IPS-20b (cell line): ENCODE measurements at regions not wholly inside any gene's neighbourhood (a gene's known extent, or its start where the extent isn't known, plus 50 kb on each side); places are given as distances from the start of the nearest gene placed in this dataset.

ENCODE experiments used
- H3K27ac ChIP-seq: one replicate; pipeline ENCODE4 v1.5.1; 2013; ENCODE audit warnings: low read length
- H3K27me3 ChIP-seq: 2 replicates; pipeline ENCODE4 v1.6.1; 2013; ENCODE audit warnings: mild to moderate bottlenecking, low read length, inconsistent platforms; ENCODE audit not compliant: insufficient read depth
- H3K36me3 ChIP-seq: 2 replicates; pipeline ENCODE4 v1.6.1; 2013; ENCODE audit warnings: low read depth, mild to moderate bottlenecking, inconsistent platforms, low read length, moderate library complexity; ENCODE audit not compliant: insufficient read depth
- H3K4me1 ChIP-seq: 2 replicates; pipeline ENCODE4 v1.6.1; 2013; ENCODE audit warnings: mild to moderate bottlenecking, control low read depth, inconsistent platforms, low read length, moderate library complexity; ENCODE audit not compliant: insufficient read depth
- H3K4me3 ChIP-seq: 2 replicates; pipeline ENCODE4 v1.5.1; 2013; ENCODE audit warnings: mild to moderate bottlenecking, low read length, inconsistent platforms
- H3K9ac ChIP-seq: 2 replicates; pipeline ENCODE4 v1.6.1; 2013; ENCODE audit warnings: low read depth, mild to moderate bottlenecking, inconsistent platforms, low read length, moderate library complexity
- H3K9me3 ChIP-seq: 2 replicates; pipeline ENCODE4 v1.6.1; 2013; ENCODE audit warnings: mild to moderate bottlenecking, low read depth, low read length, inconsistent platforms; ENCODE audit not compliant: insufficient read depth

- H3K27me3 ChIP-seq, result no peaks in the 10 kb centered on the region
- peaks cover 9% of the 10 kb centered on the region; the same call in 1 of the 2 replicates for H3K9me3 ChIP-seq
- no peak overlapping the region for H3K9ac ChIP-seq
- no peaks in the 10 kb centered on the region for H3K36me3 ChIP-seq
- H3K27ac ChIP-seq, result no peak overlapping the region
- no peak overlapping the region for H3K4me3 ChIP-seq
- H3K4me1 ChIP-seq, result no peaks in the 10 kb centered on the region
Observed at GRCh38 chr2:71827973-71828372, 319.7 kb downstream of the CYP26B1 start.

GRCh38 chr2:71827524-71827901, 320.1 kb downstream of the CYP26B1 start:
- peaks cover 9% of the 10 kb centered on the region; the same call in 1 of the 2 replicates for H3K9me3 ChIP-seq
- no peaks in the 10 kb centered on the region for H3K27me3 ChIP-seq
- H3K36me3 ChIP-seq, result no peaks in the 10 kb centered on the region
- no peak overlapping the region for H3K4me3 ChIP-seq
- H3K27ac ChIP-seq, result no peak overlapping the region
- H3K9ac ChIP-seq, result no peak overlapping the region
- H3K4me1 ChIP-seq, result no peaks in the 10 kb centered on the region

GRCh38 chr2:71826826-71827523, 320.7 kb downstream of the CYP26B1 start:
- Histone ChIP-seq H3K27ac (no peak overlapping the region), H3K36me3 (no peaks in the 10 kb centered on the region), H3K27me3 (no peaks in the 10 kb centered on the region), H3K4me1 (no peaks in the 10 kb centered on the region), H3K4me3 (no peak overlapping the region), H3K9me3 (peaks cover 9% of the 10 kb centered on the region; the same call in 1 of the 2 replicates), H3K9ac (no peak overlapping the region)

GRCh38 chr2:71826299-71826698, 321.4 kb downstream of the CYP26B1 start:
- Histone ChIP-seq H3K9me3 (peaks cover 9% of the 10 kb centered on the region; the same call in 1 of the 2 replicates), H3K9ac (no peak overlapping the region), H3K27me3 (no peaks in the 10 kb centered on the region), H3K36me3 (no peaks in the 10 kb centered on the region), H3K4me1 (no peaks in the 10 kb centered on the region), H3K27ac (no peak overlapping the region), H3K4me3 (no peak overlapping the region)

GRCh38 chr2:71824436-71824835, 323.2 kb downstream of the CYP26B1 start:
- Histone ChIP-seq H3K9ac (no peak overlapping the region), H3K36me3 (no peaks in the 10 kb centered on the region), H3K4me3 (no peak overlapping the region), H3K27ac (no peak overlapping the region), H3K4me1 (no peaks in the 10 kb centered on the region), H3K27me3 (no peaks in the 10 kb centered on the region), H3K9me3 (peaks cover 9% of the 10 kb centered on the region; the same call in 1 of the 2 replicates)

GRCh38 chr2:71823526-71823925, 324.1 kb downstream of the CYP26B1 start:
- H3K9ac ChIP-seq, result no peak overlapping the region
- no peaks in the 10 kb centered on the region for H3K27me3 ChIP-seq
- no peaks in the 10 kb centered on the region for H3K36me3 ChIP-seq
- H3K27ac ChIP-seq, result no peak overlapping the region
- H3K9me3 ChIP-seq, result peaks cover 9% of the 10 kb centered on the region; the same call in 1 of the 2 replicates
- no peaks in the 10 kb centered on the region for H3K4me1 ChIP-seq
- no peak overlapping the region for H3K4me3 ChIP-seq

GRCh38 chr2:71822463-71822862, 325.2 kb downstream of the CYP26B1 start:
- Histone ChIP-seq H3K9me3 (peaks cover 9% of the 10 kb centered on the region; the same call in 1 of the 2 replicates), H3K27me3 (no peaks in the 10 kb centered on the region), H3K4me1 (no peaks in the 10 kb centered on the region), H3K4me3 (no peak overlapping the region), H3K27ac (no peak overlapping the region), H3K9ac (no peak overlapping the region), H3K36me3 (no peaks in the 10 kb centered on the region)

- peaks cover 9% of the 10 kb centered on the region; the same call in 1 of the 2 replicates for H3K9me3 ChIP-seq
- no peaks in the 10 kb centered on the region for H3K27me3 ChIP-seq
- no peak overlapping the region for H3K4me3 ChIP-seq
- H3K9ac ChIP-seq, result no peak overlapping the region
- H3K27ac ChIP-seq, result no peak overlapping the region
- no peaks in the 10 kb centered on the region for H3K4me1 ChIP-seq
- no peaks in the 10 kb centered on the region for H3K36me3 ChIP-seq
Observed at GRCh38 chr2:71821856-71822255, 325.8 kb downstream of the CYP26B1 start.

GRCh38 chr2:71816815-71817214, 330.8 kb downstream of the CYP26B1 start:
- H3K4me1 ChIP-seq, result no peaks in the 10 kb centered on the region
- no peak overlapping the region for H3K9ac ChIP-seq
- no peaks in the 10 kb centered on the region for H3K9me3 ChIP-seq
- H3K27me3 ChIP-seq, result no peaks in the 10 kb centered on the region
- H3K4me3 ChIP-seq, result no peak overlapping the region
- no peak overlapping the region for H3K27ac ChIP-seq
- no peaks in the 10 kb centered on the region for H3K36me3 ChIP-seq

- Histone ChIP-seq H3K9ac (no peak overlapping the region), H3K9me3 (no peaks in the 10 kb centered on the region), H3K27me3 (no peaks in the 10 kb centered on the region)
Observed at GRCh38 chr2:71815701-71816474, 331.8 kb downstream of the CYP26B1 start.

GRCh38 chr2:71814885-71815284, 332.8 kb downstream of the CYP26B1 start:
- Histone ChIP-seq H3K9ac (no peak overlapping the region), H3K36me3 (no peaks in the 10 kb centered on the region), H3K4me3 (no peak overlapping the region)

More at GRCh38 chr2:71815701-71816474, 331.8 kb downstream of the CYP26B1 start:
- Histone ChIP-seq H3K4me1 (no peaks in the 10 kb centered on the region), H3K4me3 (no peak overlapping the region), H3K36me3 (no peaks in the 10 kb centered on the region), H3K27ac (no peak overlapping the region)

More at GRCh38 chr2:71814885-71815284, 332.8 kb downstream of the CYP26B1 start:
- Histone ChIP-seq H3K9me3 (no peaks in the 10 kb centered on the region), H3K27ac (no peak overlapping the region), H3K27me3 (no peaks in the 10 kb centered on the region), H3K4me1 (no peaks in the 10 kb centered on the region)
